IPS-18c (cell line): ENCODE measurements at regions not wholly inside any gene's neighbourhood (a gene's known extent, or its start where the extent isn't known, plus 50 kb on each side); places are given as distances from the start of the nearest gene placed in this dataset.

Experiments
- H3K4me3 ChIP-seq: 2 replicates; pipeline ENCODE4 v1.7.0; 2013; ENCODE audit warnings: low read depth, mild to moderate bottlenecking, low read length, moderate library complexity; ENCODE audit not compliant: insufficient read depth
- H3K9me3 ChIP-seq: one replicate; pipeline ENCODE4 v1.6.1; 2013; ENCODE audit warnings: mild to moderate bottlenecking, low read length, moderate library complexity; ENCODE audit not compliant: control insufficient read depth, insufficient read depth

- H3K4me3 ChIP-seq, result no peak overlapping the region
- no peaks in the 10 kb centered on the region for H3K9me3 ChIP-seq
Observed at GRCh38 chr15:70258369-70259027, 160.8 kb upstream of the TLE3 start.

- Histone ChIP-seq H3K4me3 (no peak overlapping the region), H3K9me3 (no peaks in the 10 kb centered on the region)
Observed at GRCh38 chr15:70257573-70258248, 160.0 kb upstream of the TLE3 start.

- Histone ChIP-seq H3K9me3 (no peaks in the 10 kb centered on the region), H3K4me3 (no peak overlapping the region)
Observed at GRCh38 chr15:70257047-70257446, 159.3 kb upstream of the TLE3 start.

- Histone ChIP-seq H3K9me3 (no peaks in the 10 kb centered on the region), H3K4me3 (no peak overlapping the region)
Observed at GRCh38 chr15:70254311-70254869, 156.7 kb upstream of the TLE3 start.

GRCh38 chr15:70253461-70254156 is 155.9 kb upstream of the TLE3 start:
- Histone ChIP-seq H3K4me3 (no peak overlapping the region), H3K9me3 (no peaks in the 10 kb centered on the region)

- H3K9me3 ChIP-seq, result no peaks in the 10 kb centered on the region
- no peak overlapping the region for H3K4me3 ChIP-seq
Observed at GRCh38 chr15:70252951-70253320, 155.2 kb upstream of the TLE3 start.

- Histone ChIP-seq H3K9me3 (no peaks in the 10 kb centered on the region), H3K4me3 (no peak overlapping the region)
Observed at GRCh38 chr15:70252056-70252950, 154.6 kb upstream of the TLE3 start.

GRCh38 chr15:70251246-70251990 is 153.7 kb upstream of the TLE3 start:
- Histone ChIP-seq H3K4me3 (no peak overlapping the region), H3K9me3 (no peaks in the 10 kb centered on the region)

GRCh38 chr15:70250208-70251201 is 152.8 kb upstream of the TLE3 start:
- H3K9me3 ChIP-seq, result no peaks in the 10 kb centered on the region
- no peak overlapping the region for H3K4me3 ChIP-seq

- Histone ChIP-seq H3K9me3 (no peaks in the 10 kb centered on the region), H3K4me3 (no peak overlapping the region)
Observed at GRCh38 chr15:70249616-70250015, 151.9 kb upstream of the TLE3 start.

GRCh38 chr15:70248116-70249025 is 150.7 kb upstream of the TLE3 start:
- H3K4me3 ChIP-seq, result no peak overlapping the region
- no peaks in the 10 kb centered on the region for H3K9me3 ChIP-seq

GRCh38 chr15:70247281-70247680 is 149.6 kb upstream of the TLE3 start:
- Histone ChIP-seq H3K9me3 (no peaks in the 10 kb centered on the region), H3K4me3 (no peak overlapping the region)

- Histone ChIP-seq H3K4me3 (no peak overlapping the region), H3K9me3 (no peaks in the 10 kb centered on the region)
Observed at GRCh38 chr15:70246623-70247220, 149.0 kb upstream of the TLE3 start.

- H3K9me3 ChIP-seq, result no peaks in the 10 kb centered on the region
Observed at GRCh38 chr15:70245932-70246622, 148.4 kb upstream of the TLE3 start.

More at GRCh38 chr15:70245932-70246622, 148.4 kb upstream of the TLE3 start:
- no peak overlapping the region for H3K4me3 ChIP-seq
